NCI-H146 treated with DMSO at 0.1 percent for 48 hours (cell line): ENCODE measurements at regions not wholly inside any gene's neighbourhood (a gene's known extent, or its start where the extent isn't known, plus 50 kb on each side); places are given as distances from the start of the nearest gene placed in this dataset.

ENCODE experiments used
- DNase-seq: peaks from one replicate; lab custom pipeline; 2025; ENCODE audit not compliant: unreplicated experiment; lab: John Stamatoyannopoulos, UW

- DNase-seq, result no peak
These were observed 78.6 kb upstream of the PGRMC2 start for GRCh38 chr4:128366212-128366611.

- no peak for DNase-seq
These were observed 77.0 kb upstream of the PGRMC2 start for GRCh38 chr4:128364565-128364964.

DNA sequence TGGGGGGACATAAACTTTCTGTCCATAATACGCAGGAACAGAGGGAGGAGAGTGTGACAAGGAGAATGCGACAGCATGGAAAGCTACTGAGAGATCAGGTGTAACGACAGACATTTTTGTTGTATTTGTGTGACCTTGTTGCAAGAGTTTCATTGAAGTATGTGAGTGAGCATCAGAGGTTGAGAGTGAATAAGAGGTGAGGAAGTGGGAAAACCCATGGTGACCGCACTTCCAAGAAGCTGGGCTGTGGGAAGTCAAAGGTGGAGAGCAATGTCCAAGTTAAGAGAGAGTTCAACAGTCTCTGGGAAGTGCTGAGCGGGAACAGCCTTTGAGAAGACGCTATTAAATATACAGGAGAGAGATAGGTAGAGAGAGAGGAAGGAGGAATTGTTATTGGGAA is 76.4 kb upstream of the PGRMC2 start:
- no peak for DNase-seq

DNA sequence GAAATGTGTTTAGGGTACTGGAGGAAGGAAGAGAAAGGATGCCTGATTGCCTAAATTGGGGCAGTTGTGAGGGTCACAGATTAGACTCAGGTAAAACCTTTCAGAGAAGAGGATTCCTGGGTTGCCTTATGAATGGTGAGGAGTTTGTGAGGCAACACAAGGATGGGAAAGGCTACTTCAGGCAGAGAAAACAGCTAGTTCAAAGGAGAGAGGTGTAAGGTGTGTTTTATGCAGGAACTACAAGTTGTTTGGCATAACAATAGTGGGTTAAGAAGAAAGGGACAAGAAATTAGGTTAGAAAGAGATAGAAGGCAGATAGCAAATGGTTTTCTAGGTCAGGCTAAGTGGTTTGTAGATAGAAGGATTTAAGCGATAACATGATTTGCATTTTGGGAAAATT is 75.1 kb upstream of the PGRMC2 start:
- no peak for DNase-seq

- DNase-seq, result no peak
These were observed 71.8 kb upstream of the PGRMC2 start for GRCh38 chr4:128359422-128359821.

DNA sequence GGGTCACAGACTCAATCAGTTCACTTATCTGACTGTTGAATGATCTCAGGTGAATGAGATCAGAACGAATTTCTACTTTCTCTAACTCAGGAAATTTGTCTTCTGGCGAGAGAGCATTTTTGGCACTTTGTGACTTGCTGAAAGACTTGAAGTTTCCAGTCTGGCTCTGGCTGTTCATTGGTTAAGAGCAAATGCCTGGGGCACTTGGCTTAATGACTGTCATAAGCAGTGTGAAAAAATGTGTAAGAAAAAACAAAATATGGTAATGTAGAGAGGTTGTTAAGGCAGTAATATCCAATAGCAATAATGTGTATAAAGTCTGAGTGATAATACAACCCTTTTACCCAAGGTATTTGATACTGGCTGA is 71.3 kb upstream of the PGRMC2 start:
- DNase-seq, result no peak

DNA sequence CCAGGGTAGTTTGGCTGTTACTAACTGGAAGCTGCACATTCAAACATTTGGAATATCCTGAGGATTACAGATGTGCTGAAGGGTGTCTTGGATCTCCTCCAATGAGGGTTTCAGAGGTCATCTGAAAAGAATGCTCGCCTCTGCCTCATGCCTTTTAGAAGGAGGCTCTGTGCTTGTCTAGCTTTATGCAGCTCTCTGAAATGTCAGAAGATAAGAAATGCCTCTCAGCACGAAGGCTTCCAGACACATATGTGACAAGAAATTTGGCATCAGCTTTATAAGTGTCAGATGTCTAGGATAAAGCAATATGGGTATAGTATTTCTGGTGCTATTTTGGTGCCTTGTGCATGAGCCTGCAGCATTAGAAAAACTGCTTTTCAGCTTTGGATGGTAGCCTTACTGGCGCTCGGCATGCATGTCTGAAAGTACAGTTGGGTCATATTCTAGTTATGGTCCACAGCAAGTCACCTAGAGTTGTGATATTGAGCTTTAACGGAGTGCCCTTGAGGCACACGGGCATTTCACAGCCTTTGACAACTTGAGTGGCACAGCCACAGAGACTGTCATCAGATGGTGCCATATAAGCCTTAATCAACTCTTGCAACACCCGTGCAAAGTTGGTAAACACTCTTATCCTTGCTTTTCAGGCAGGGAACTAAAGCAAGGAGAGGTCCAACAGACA is 70.8 kb upstream of the PGRMC2 start:
- no peak for DNase-seq

DNA sequence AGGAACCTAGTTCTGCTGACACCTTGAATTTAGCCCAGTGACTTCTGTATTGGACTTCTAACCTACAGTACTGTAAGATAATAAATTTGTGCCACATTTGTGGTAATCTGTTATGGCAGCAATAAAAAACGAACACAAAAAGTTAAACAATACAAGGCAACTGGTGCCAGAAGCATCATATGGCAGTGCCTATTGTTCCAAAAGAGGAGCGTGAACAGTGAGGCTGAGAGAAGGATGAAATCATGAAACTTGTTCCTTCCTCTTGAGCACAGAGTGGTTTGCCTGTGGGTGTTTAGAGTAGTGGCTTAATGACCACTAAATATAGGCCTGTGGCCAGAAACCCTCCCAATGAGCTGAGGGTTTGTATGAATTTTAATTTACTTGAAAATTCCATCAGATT is 69.7 kb upstream of the PGRMC2 start:
- DNase-seq, result no peak

DNA sequence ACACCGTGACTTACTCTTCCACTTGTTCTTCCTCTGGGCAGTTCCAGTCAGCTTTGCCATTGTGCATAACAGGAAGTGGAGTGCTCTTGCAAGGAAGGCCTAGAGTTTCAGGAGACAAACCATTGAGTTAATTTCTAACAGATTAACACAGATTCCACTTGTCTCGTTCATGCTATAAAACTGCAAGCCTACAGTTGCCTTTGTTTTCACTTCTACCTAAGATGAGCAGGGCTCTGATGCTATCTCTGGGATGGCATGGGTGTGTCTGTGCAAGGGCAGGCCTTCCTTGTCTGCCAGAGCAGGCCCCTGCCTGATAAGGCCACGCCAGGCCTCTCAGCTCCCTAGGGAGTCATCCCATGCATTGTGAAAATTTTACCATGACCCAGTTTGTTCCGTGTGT is 67.7 kb upstream of the PGRMC2 start:
- no peak for DNase-seq

- no peak for DNase-seq
These were observed 66.7 kb upstream of the PGRMC2 start for GRCh38 chr4:128354205-128354821.

- no peak for DNase-seq
These were observed 66.2 kb upstream of the PGRMC2 start for GRCh38 chr4:128353791-128354190.

DNA sequence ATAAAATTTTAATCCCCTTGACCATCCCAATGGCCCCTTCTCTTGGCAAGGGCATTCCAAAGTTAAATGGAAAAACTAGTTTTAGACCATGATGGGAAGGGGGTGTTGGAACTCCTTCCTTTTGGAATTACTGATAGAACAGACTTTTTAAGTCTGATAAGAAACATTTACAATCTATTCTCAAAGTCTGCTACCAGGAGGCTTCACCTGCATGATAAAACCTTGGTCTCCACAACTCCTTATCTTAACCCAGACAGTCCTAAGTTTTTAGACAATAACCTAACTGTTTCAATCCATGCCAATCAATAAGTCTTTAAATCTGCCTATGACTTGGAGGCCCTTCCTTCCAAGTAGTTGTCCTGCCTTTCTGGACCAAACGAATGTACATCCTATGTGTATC is 63.9 kb upstream of the PGRMC2 start:
- DNase-seq, result no peak

DNA sequence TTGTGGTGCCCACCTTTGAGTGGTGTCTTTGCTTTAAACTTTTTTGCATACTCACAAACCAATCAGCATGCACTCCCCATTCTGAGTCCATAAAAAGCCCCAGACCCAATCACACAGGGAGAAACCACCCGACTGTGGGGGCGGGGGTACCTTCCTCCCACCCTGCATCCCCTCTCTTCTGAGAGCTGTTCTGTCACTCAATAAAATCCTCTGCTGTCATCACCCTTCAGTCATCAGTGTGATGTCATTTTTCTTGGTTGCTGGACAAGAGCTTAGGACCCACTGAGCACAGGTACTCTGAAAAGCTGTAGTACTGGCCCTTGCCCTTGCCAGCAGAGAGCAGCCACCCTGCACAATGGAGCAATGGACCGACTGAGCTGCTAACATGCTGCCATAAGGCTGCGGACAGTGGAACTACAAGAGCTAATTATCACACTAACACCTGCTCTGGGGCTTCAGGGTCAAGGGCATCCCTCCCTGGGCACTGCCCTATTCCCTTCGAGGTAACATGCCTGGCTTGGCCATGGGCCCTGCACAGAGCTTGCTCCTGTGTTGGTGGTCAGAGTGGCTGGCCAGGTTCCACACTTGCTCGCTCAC is 62.9 kb upstream of the PGRMC2 start:
- DNase-seq, result no peak

GRCh38 chr4:128349921-128350320 is 62.3 kb upstream of the PGRMC2 start:
- DNase-seq, result no peak

GRCh38 chr4:128347930-128348660 is 60.5 kb upstream of the PGRMC2 start:
- no peak for DNase-seq

DNA sequence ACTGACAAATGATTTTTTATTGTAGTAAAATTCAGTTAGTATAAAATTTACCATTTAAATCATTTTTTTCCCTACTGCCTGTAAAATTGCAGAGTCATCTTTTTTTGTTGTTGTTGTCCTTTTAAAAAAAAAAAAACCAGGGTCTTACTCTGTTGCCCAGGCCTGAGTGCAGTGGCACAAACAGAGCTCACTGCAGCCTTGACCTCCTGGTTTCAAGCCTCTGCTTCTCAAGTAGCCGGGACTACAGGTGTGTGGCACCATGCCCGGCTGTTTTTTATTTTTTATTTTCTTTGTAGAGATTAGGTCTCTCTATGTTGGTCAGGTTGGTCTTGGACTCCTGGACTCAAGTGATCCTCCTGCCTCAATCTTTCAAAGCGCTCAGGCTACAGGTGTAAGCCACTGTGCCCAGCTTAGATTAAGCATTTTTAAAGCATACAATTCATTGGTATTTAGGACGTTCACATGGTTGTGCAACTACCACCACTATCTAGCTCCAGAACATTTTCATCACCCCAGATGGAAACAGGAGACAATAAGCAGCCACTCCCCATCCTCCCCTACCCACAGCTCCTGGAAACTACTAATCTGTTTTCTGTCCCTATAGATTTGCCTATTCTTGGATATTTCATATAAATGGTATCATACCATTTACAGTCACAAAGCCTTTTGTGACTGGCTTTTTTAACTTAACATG is 59.7 kb upstream of the PGRMC2 start:
- DNase-seq, result no peak

DNA sequence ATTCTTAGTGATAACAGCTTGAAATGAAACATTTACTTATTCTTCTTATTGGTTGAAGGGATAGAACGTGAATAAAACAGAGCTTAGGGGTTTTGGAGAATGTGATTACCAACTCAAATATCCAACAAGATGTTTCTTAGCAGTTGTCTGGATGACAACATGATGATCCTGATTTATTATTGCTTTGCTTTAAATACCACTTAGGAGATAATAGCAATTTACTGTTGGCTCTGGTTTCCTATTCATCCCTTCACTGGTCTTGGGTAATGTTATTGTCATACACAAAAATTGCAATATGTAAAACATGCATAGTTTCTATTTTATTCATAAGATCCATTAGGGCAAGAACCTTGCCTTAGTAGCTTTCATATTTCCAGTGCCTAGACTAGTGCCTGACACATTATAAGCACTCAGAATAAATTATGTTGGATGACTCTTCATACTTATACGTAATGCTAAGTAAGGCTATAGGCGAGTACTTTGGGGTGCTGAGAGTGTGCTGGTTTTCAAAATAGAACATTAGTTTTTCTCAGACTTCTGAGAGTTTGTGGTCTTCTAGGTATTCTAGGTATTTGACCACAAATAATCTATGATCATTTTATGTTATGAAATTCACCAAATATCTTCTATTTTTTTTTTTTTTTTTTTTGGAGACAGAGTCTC is 58.6 kb upstream of the PGRMC2 start:
- no peak for DNase-seq

- no peak for DNase-seq
These were observed 58.0 kb upstream of the PGRMC2 start for GRCh38 chr4:128345650-128346049.

DNA sequence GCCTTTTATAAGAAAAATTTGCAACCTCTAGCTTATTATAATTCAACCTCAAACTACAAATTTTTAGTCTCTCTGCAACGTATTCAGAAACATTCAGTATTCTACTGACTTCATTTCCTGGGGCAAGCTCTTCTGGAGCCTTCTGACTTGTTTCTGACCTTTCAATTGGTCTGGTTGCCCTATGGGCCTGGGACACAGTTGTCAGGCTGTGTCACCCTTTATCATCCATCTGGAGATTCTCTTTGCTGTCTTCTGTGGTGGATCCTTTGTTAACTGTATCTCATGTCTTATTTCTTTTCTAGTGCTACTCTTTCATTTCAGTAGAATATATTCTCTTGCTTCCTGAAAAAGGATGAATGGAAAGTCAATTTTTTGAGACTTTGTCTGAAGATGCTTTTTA is 55.1 kb upstream of the PGRMC2 start:
- no peak for DNase-seq

GRCh38 chr4:128341634-128342033 is 54.0 kb upstream of the PGRMC2 start:
- DNase-seq, result no peak
